Bone marrow (tissue), 2 donors: ENCODE measurements at regions not wholly inside any gene's neighbourhood (a gene's known extent, or its start where the extent isn't known, plus 50 kb on each side); places are given as distances from the start of the nearest gene placed in this dataset.

Source experiments
- DNase-seq, 2 donors: peaks; one replicate each; lab custom pipeline; 2025; lab: John Stamatoyannopoulos, UW

- DNase-seq: no peak
These were observed 187.6 kb downstream of the PCSK1 start for GRCh38 chr5:96245140-96246091.

GRCh38 chr5:96244696-96245095 lies 188.4 kb downstream of the PCSK1 start:
- DNase-seq: no peak

GRCh38 chr5:96243862-96244261 lies 189.2 kb downstream of the PCSK1 start:
- DNase-seq: no peak

GRCh38 chr5:96243203-96243602 lies 189.8 kb downstream of the PCSK1 start:
- no peak for DNase-seq

GRCh38 chr5:96242571-96242970 lies 190.5 kb downstream of the PCSK1 start:
- no peak for DNase-seq

- DNase-seq: no peak
These were observed 196.2 kb downstream of the PCSK1 start for GRCh38 chr5:96236831-96237230.

GRCh38 chr5:96236051-96236450 lies 197.0 kb downstream of the PCSK1 start:
- no peak for DNase-seq

- DNase-seq: no peak
These were observed 197.8 kb downstream of the PCSK1 start for GRCh38 chr5:96235008-96235910.

- no peak for DNase-seq
These were observed 200.4 kb downstream of the PCSK1 start for GRCh38 chr5:96232602-96233001.

- no peak for DNase-seq
These were observed 203.9 kb downstream of the PCSK1 start for GRCh38 chr5:96229188-96229587.

- no peak for DNase-seq
These were observed 204.6 kb downstream of the PCSK1 start for GRCh38 chr5:96228408-96228807.

- no peak for DNase-seq
These were observed 205.1 kb downstream of the PCSK1 start for GRCh38 chr5:96227957-96228356.

GRCh38 chr5:96226941-96227552 lies 206.0 kb downstream of the PCSK1 start:
- DNase-seq: no peak

GRCh38 chr5:96222129-96222528 lies 210.9 kb downstream of the PCSK1 start:
- DNase-seq: no peak

- DNase-seq: no peak
These were observed 212.2 kb downstream of the PCSK1 start for GRCh38 chr5:96220610-96221390.

- no peak for DNase-seq
These were observed 213.3 kb downstream of the PCSK1 start for GRCh38 chr5:96219580-96220281.

GRCh38 chr5:96218653-96219052 lies 214.4 kb downstream of the PCSK1 start:
- DNase-seq: no peak

GRCh38 chr5:96214442-96215197 lies 218.4 kb downstream of the PCSK1 start:
- no peak for DNase-seq

GRCh38 chr5:96209829-96210228 lies 223.2 kb downstream of the PCSK1 start:
- no peak for DNase-seq

GRCh38 chr5:96207420-96207819 lies 225.6 kb downstream of the PCSK1 start:
- DNase-seq: no peak
